ENCODE measurements at regions not wholly inside any gene's neighbourhood (a gene's known extent, or its start where the extent isn't known, plus 50 kb on each side); places are given as distances from the start of the nearest gene placed in this dataset.

- ATAC-seq (ENCODE audit: insufficient read depth, low read depth): no peak
Measured at GRCh38 chr9:1522219-1522767, 472.1 kb downstream of the DMRT2 start.

DNA sequence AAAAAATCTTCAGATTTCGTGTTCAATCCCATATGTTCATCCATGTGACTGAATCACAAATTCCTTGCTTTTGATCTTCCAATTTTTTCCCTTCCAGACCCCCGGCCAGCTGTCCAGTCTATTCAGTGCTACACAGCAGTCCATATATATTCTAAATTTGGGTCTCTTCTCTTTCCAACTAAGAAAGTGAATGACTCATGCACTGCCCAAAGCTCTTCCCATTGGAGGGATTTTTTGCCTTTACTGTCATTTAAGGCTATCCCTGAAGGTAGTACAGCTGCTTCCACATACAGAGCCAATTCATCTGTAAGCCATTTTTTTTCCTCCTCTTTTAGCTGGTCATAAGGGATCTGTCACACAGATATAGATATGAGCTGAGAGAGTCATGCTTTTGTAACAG lies 478.3 kb downstream of the DMRT2 start:
- no peaks in the 10 kb centered on the region for H3K9me3 ChIP-seq (ENCODE audit: insufficient read depth, low read length, severe bottlenecking)

More at GRCh38 chr9:1522219-1522767, 472.1 kb downstream of the DMRT2 start:
- Histone ChIP-seq H2AFZ (ENCODE audit: low read depth, low read length) (no peak overlapping the region), H3K9ac (ENCODE audit: low read depth, low read length) (no peak overlapping the region), H3K27me3 (ENCODE audit: insufficient read depth, low read length, poor library complexity) (no peaks in the 10 kb centered on the region), H4K20me1 (ENCODE audit: insufficient read depth, low read length) (no peaks in the 10 kb centered on the region), H3K27ac (ENCODE audit: low read length) (no peak overlapping the region), H3K4me3 (ENCODE audit: low read depth in 1 of 2, low read length in 2 of 2) (no peak overlapping the region), H3K36me3 (ENCODE audit: insufficient read depth, low read length) (no peaks in the 10 kb centered on the region), H3K4me1 (ENCODE audit: insufficient read depth, low read length) (no peaks in the 10 kb centered on the region), H3K9me3 (ENCODE audit: insufficient read depth, low read length, severe bottlenecking) (no peaks in the 10 kb centered on the region), H3K79me2 (ENCODE audit: insufficient read depth, low read length) (no peaks in the 10 kb centered on the region), H3K4me2 (ENCODE audit: insufficient read depth, low read length) (no peak overlapping the region)
- no peak for DNase-seq
- no peak for TF ChIP-seq EZH2 (IDR thresholded peaks at IDR 0.05; ENCODE audit: borderline replicate concordance, low read depth, low read length, severe bottlenecking)
- TF ChIP-seq, protein P1, sequence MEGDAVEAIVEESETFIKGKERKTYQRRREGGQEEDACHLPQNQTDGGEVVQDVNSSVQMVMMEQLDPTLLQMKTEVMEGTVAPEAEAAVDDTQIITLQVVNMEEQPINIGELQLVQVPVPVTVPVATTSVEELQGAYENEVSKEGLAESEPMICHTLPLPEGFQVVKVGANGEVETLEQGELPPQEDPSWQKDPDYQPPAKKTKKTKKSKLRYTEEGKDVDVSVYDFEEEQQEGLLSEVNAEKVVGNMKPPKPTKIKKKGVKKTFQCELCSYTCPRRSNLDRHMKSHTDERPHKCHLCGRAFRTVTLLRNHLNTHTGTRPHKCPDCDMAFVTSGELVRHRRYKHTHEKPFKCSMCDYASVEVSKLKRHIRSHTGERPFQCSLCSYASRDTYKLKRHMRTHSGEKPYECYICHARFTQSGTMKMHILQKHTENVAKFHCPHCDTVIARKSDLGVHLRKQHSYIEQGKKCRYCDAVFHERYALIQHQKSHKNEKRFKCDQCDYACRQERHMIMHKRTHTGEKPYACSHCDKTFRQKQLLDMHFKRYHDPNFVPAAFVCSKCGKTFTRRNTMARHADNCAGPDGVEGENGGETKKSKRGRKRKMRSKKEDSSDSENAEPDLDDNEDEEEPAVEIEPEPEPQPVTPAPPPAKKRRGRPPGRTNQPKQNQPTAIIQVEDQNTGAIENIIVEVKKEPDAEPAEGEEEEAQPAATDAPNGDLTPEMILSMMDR (IDR thresholded peaks at IDR 0.05; ENCODE audit: borderline replicate concordance, extremely low read depth, low read length, poor library complexity, severe bottlenecking): no peak

GRCh38 chr9:1530696-1531095 lies 480.5 kb downstream of the DMRT2 start:
- H3K36me3 ChIP-seq (ENCODE audit: insufficient read depth, low read length): no peaks in the 10 kb centered on the region
- TF ChIP-seq, protein P1 (IDR thresholded peaks at IDR 0.05; ENCODE audit: borderline replicate concordance, extremely low read depth, low read length, poor library complexity, severe bottlenecking): no peak
- no peak overlapping the region for H3K9ac ChIP-seq (ENCODE audit: low read depth, low read length)
- H3K4me1 ChIP-seq (ENCODE audit: insufficient read depth, low read length): no peaks in the 10 kb centered on the region
- H3K27ac ChIP-seq (ENCODE audit: low read length): no peak overlapping the region
- H3K4me2 ChIP-seq (ENCODE audit: insufficient read depth, low read length): no peak overlapping the region
- no peaks in the 10 kb centered on the region for H3K9me3 ChIP-seq (ENCODE audit: insufficient read depth, low read length, severe bottlenecking)
- H4K20me1 ChIP-seq (ENCODE audit: insufficient read depth, low read length): no peaks in the 10 kb centered on the region
- H3K79me2 ChIP-seq (ENCODE audit: insufficient read depth, low read length): no peaks in the 10 kb centered on the region
- no peaks in the 10 kb centered on the region for H3K27me3 ChIP-seq (ENCODE audit: insufficient read depth, low read length, poor library complexity)
- H3K4me3 ChIP-seq (ENCODE audit: low read depth in 1 of 2, low read length in 2 of 2): no peak overlapping the region
- no peak for ATAC-seq (ENCODE audit: insufficient read depth, low read depth)
- no peak for DNase-seq
- H2AFZ ChIP-seq (ENCODE audit: low read depth, low read length): no peak overlapping the region

More for the DNA sequence above, 478.3 kb downstream of the DMRT2 start:
- no peak for ATAC-seq (ENCODE audit: insufficient read depth, low read depth)
- Histone ChIP-seq H3K4me2 (ENCODE audit: insufficient read depth, low read length) (no peak overlapping the region), H3K79me2 (ENCODE audit: insufficient read depth, low read length) (no peaks in the 10 kb centered on the region), H4K20me1 (ENCODE audit: insufficient read depth, low read length) (no peaks in the 10 kb centered on the region), H3K27ac (ENCODE audit: low read length) (no peak overlapping the region), H3K4me1 (ENCODE audit: insufficient read depth, low read length) (no peaks in the 10 kb centered on the region), H3K27me3 (ENCODE audit: insufficient read depth, low read length, poor library complexity) (no peaks in the 10 kb centered on the region), H2AFZ (ENCODE audit: low read depth, low read length) (no peak overlapping the region), H3K36me3 (ENCODE audit: insufficient read depth, low read length) (no peaks in the 10 kb centered on the region), H3K9ac (ENCODE audit: low read depth, low read length) (no peak overlapping the region), H3K4me3 (ENCODE audit: low read depth in 1 of 2, low read length in 2 of 2) (no peak overlapping the region)
- no peak for TF ChIP-seq EZH2 (IDR thresholded peaks at IDR 0.05; ENCODE audit: borderline replicate concordance, low read depth, low read length, severe bottlenecking)
- TF ChIP-seq, protein P1 (IDR thresholded peaks at IDR 0.05; ENCODE audit: borderline replicate concordance, extremely low read depth, low read length, poor library complexity, severe bottlenecking): no peak
- no peak for DNase-seq

- Histone ChIP-seq H4K20me1 (ENCODE audit: insufficient read depth, low read length) (no peaks in the 10 kb centered on the region), H3K27ac (ENCODE audit: low read length) (no peak overlapping the region), H3K4me3 (ENCODE audit: low read depth in 1 of 2, low read length in 2 of 2) (no peak overlapping the region), H3K27me3 (ENCODE audit: insufficient read depth, low read length, poor library complexity) (no peaks in the 10 kb centered on the region), H3K36me3 (ENCODE audit: insufficient read depth, low read length) (no peaks in the 10 kb centered on the region), H3K9me3 (ENCODE audit: insufficient read depth, low read length, severe bottlenecking) (no peaks in the 10 kb centered on the region), H3K4me1 (ENCODE audit: insufficient read depth, low read length) (no peaks in the 10 kb centered on the region), H3K4me2 (ENCODE audit: insufficient read depth, low read length) (no peak overlapping the region), H3K79me2 (ENCODE audit: insufficient read depth, low read length) (no peaks in the 10 kb centered on the region), H3K9ac (ENCODE audit: low read depth, low read length) (no peak overlapping the region), H2AFZ (ENCODE audit: low read depth, low read length) (no peak overlapping the region)
- TF ChIP-seq, protein P1 (IDR thresholded peaks at IDR 0.05; ENCODE audit: borderline replicate concordance, extremely low read depth, low read length, poor library complexity, severe bottlenecking): no peak
- no peak for TF ChIP-seq EZH2 (IDR thresholded peaks at IDR 0.05; ENCODE audit: borderline replicate concordance, low read depth, low read length, severe bottlenecking)
- ATAC-seq (ENCODE audit: insufficient read depth, low read depth) (no peak), DNase-seq (no peak)
Measured at GRCh38 chr9:1531424-1531823, 481.3 kb downstream of the DMRT2 start.

All from DND-41 (cell line).